HFF-Myc (cell line): ENCODE measurements at regions not wholly inside any gene's neighbourhood (a gene's known extent, or its start where the extent isn't known, plus 50 kb on each side); places are given as distances from the start of the nearest gene placed in this dataset.

Source experiments
- DNase-seq: peaks from one replicate; pipeline ENCODE4 v3.0.0-alpha.2; 2011; ENCODE audit warnings: low read depth; ENCODE audit errors: extremely low read depth
- H3K4me3 ChIP-seq: replicated peaks from 2 replicates; pipeline ENCODE4 v1.5.1; 2011; ENCODE audit warnings: low read depth, mild to moderate bottlenecking, control low read depth, low read length
- TF ChIP-seq, protein P1 (sequence below): IDR thresholded peaks from 2 replicates; pipeline ENCODE4 v1.5.1; 2012; ENCODE audit warnings: mild to moderate bottlenecking, low read depth, low read length, control low read depth; ENCODE audit errors: missing control alignments

DNA sequence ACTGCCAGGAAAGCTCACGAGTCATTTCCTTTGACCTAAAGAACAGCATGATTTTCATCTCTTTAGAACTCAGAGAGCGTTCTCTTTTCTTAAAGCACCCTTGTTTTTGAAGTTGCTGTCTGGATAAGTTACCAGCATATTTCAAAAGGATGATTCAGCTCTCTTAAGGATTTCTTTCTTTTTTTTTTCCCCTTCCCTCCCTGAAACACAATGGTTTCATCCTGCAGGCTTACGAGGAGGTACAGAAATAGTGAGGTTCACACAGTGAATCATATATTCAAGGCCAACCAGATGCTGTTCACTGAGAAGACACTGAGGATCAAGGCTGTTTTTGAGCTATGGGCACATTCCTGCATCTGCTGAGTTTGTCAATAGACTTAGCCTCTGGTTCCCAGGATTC, 257.2 kb downstream of the KIF4B start:
- TF ChIP-seq, protein P1, sequence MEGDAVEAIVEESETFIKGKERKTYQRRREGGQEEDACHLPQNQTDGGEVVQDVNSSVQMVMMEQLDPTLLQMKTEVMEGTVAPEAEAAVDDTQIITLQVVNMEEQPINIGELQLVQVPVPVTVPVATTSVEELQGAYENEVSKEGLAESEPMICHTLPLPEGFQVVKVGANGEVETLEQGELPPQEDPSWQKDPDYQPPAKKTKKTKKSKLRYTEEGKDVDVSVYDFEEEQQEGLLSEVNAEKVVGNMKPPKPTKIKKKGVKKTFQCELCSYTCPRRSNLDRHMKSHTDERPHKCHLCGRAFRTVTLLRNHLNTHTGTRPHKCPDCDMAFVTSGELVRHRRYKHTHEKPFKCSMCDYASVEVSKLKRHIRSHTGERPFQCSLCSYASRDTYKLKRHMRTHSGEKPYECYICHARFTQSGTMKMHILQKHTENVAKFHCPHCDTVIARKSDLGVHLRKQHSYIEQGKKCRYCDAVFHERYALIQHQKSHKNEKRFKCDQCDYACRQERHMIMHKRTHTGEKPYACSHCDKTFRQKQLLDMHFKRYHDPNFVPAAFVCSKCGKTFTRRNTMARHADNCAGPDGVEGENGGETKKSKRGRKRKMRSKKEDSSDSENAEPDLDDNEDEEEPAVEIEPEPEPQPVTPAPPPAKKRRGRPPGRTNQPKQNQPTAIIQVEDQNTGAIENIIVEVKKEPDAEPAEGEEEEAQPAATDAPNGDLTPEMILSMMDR, result no peak
- no peak overlapping the region for H3K4me3 ChIP-seq
- no peak for DNase-seq

DNA sequence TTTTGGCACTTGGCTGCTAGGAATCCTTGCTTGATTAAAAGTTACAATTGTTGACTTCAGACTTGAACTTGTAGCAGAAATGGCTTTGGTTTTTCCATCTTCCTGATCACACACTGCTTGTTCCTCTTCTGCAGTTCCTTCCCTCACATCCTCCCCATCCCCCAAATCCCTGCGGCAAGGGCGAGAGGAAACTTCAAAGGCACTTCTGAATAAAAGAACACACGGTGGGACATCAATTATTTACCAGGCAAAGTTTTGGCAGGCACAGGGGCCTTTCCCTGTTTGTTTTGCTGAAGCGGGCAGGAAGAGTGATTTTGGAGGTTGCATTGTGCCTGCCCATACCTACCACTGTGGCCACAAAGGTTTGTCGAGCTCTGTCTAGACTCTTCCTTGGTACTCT, 260.9 kb downstream of the KIF4B start:
- TF ChIP-seq, protein P1, result no peak
- no peak for DNase-seq
- no peak overlapping the region for H3K4me3 ChIP-seq

DNA sequence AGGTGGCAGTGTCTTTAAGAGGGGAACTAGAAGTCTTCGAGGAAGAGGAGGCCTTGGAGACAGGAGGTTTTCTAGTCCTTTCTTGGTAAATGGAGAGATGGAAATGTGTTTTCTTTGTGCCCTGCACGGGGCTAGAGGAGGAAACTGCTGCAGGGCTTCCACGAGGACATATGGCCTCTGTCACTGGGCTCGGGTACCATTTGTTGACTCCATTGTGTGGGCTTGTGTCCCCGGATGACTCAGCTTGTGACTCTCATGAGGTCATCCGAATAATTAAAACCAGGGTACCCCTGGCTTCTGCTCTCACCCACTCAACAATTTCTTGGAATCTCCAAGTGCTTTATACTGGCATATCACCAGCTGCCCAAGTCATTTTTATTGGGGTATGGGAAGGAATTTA, 261.7 kb downstream of the KIF4B start:
- H3K4me3 ChIP-seq, result no peak overlapping the region
- TF ChIP-seq, protein P1, result no peak
- no peak for DNase-seq

DNA sequence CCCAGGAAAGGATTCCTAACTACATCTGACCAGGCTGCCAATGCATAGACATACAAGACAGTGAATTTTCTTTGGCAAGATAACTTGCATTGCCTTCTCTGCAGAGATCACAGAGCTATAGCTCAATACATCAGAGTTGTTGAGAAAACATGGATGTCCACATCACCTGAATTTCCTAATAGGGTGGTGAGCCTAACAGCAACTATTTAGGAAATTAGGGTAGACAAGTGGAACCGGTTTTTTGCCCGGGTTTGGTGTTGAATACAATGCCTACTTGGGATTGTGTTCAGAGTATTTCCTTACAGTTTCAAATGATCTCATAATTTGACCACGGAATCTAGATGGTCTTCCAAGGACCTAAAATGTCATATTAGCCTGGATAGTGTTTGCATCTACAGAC, 262.7 kb downstream of the KIF4B start:
- TF ChIP-seq, protein P1, result no peak
- DNase-seq, result no peak
- H3K4me3 ChIP-seq, result no peak overlapping the region

DNA sequence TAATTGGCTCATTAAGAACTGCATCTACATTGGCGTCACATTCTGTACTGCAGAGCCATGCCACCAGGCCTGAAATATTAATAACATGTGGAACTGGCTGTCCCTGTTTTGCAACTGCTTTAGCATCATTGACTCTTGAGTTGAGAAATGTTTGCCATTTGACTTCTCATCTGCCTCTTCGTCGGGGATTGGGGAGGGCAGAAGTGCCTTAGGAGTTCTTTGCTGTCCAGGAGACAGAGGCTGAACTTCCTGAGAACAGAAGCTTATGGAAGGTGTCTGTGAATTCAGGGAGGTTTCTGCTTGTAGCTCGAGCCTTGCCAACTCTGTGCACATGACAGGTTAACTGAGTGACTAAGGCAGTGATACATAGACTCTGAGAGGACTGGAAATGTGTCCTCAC, 265.0 kb downstream of the KIF4B start:
- no peak overlapping the region for H3K4me3 ChIP-seq
- no peak for DNase-seq
- TF ChIP-seq, protein P1, result no peak

DNA sequence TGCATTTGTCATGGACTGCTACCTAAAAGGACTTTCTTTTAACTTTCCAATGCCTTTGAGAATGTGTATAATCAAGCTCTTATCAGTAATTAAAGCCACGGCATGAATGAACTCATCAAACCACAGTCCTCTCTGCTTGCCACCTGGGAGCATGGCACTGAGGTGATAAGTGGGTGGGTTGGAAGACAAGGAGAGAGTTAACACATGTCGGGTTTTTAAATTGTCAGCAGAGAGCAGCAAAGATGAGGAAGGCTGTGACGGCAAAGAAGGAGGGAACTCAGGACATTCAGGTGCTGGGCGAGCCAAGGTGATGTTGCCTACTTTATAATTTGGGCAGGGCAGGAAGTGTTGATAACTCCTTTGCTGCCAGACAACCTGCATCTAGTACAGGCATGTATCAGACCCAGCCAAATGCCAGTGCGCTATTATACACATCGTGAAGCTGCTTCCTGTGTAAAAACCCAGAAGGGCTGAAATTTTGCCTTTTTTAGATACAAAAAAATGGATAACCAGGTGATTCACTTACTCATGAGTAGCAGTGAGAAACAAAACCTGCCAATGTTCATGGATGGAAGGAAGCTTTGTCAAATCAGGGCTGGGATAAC, 269.1 kb downstream of the KIF4B start:
- H3K4me3 ChIP-seq, result no peak overlapping the region
- DNase-seq, result no peak
- TF ChIP-seq, protein P1, result no peak

DNA sequence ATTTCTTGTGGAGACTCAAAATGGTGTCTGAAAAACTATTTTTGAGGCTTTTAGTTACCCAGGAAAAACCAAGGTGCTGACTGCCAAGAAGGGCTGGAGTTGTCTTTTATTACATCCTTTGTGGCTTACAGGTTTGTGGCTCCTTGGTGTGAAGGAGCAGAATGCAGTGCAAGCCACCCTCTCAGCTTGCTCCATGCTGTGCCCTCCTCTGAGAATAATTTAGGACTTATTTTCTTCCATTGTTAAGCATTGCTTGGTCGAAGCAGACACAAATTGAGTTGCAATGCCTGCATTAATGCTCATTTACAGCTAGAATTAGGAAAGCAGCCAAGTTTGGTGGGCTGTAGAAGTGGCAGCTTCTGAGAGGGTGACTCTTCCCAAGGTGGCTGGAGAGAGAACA, 272.2 kb downstream of the KIF4B start:
- no peak overlapping the region for H3K4me3 ChIP-seq
- no peak for DNase-seq
- TF ChIP-seq, protein P1, result no peak
